HG02759 (cell line): ENCODE measurements at regions not wholly inside any gene's neighbourhood (a gene's known extent, or its start where the extent isn't known, plus 50 kb on each side); places are given as distances from the start of the nearest gene placed in this dataset.

Experiments used
- ATAC-seq: cut with Tn5 transposase; IDR thresholded peaks from one replicate; pipeline ENCODE4 v1.9.1; 2021; ENCODE audit warnings: mild to moderate bottlenecking, moderate library complexity; ENCODE audit not compliant: unreplicated experiment

GRCh38 chr6:123747515-123747914 is 56.1 kb upstream of the NKAIN2 start:
- no peak for ATAC-seq

- ATAC-seq: no peak
Measured at GRCh38 chr6:123745895-123746294, 57.8 kb upstream of the NKAIN2 start.

GRCh38 chr6:123744840-123745239 is 58.8 kb upstream of the NKAIN2 start:
- ATAC-seq: no peak

- no peak for ATAC-seq
Measured at GRCh38 chr6:123742626-123743025, 61.0 kb upstream of the NKAIN2 start.

- no peak for ATAC-seq
Measured at GRCh38 chr6:123733180-123733579, 70.5 kb upstream of the NKAIN2 start.

GRCh38 chr6:123716506-123716905 is 79.8 kb upstream of the TRDN start:
- ATAC-seq: no peak

- ATAC-seq: no peak
Measured at GRCh38 chr6:123715006-123715863, 78.5 kb upstream of the TRDN start.

- no peak for ATAC-seq
Measured at GRCh38 chr6:123712831-123713230, 76.1 kb upstream of the TRDN start.

- no peak for ATAC-seq
Measured at GRCh38 chr6:123702943-123703342, 66.2 kb upstream of the TRDN start.

GRCh38 chr6:123687864-123688263 is 51.1 kb upstream of the TRDN start:
- peak; percentile 58 for ATAC-seq
